ENCODE measurements at regions not wholly inside any gene's neighbourhood (a gene's known extent, or its start where the extent isn't known, plus 50 kb on each side); places are given as distances from the start of the nearest gene placed in this dataset.

DNA sequence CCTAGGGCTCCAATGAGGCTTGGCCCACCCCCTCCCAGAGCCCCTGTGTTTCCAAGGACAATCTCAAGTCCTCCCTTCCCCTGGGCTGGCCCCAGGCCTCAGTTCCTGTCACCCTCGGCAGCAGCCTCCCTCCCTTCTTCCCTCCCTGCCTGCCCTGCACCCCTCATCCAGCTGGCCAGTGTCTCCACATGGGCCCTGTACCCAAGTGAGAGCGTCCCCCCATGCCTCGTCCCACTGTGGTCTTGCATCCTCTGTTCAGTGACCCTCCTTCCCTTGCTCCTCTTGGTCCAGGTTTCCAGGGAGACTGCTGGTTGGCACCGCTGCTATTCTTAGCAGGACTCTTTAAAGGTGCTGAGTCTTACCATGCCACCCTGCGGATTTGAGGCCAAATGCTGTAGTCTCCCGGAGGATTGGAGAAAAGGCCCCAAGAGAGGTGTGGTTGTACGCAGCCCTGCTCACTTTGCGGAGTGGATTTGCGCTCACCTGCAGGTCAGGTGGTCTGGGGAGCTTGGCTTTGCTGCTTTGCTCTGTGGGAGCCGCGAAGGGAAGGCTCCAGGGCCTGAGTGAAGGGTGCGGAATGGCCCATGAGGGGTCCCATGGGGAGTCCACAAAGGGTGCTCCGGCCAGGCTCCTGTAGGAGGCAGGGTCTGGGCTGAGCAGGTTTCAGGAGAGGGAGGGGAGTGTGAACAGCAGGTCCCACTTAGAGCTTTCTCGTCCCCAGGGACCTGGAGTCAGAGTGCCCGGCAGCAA is 519.2 kb downstream of the TCERG1L start:
- TF ChIP-seq POLR2A (IDR thresholded peaks at IDR 0.05) (no peak), CTCF (IDR thresholded peaks at IDR 0.05) (no peak), POLR2AphosphoS5 (IDR thresholded peaks at IDR 0.05) (no peak)
- peaks cover 0 to 35% of the 10 kb centered on the region in 2 donors for H3K27me3 ChIP-seq
- intact Hi-C loops (cut with DNase I; ENCODE audit: low total_unique reads), result loop anchor here (10.0 kb wide), 1 partner anchor 977 kb away; no protein-coding TSS in a partner anchor

GRCh38 chr10:130795819-130796218 is 515.7 kb downstream of the TCERG1L start:
- Histone ChIP-seq H3K36me3 (no peaks in the 10 kb centered on the region), H3K27me3 (peaks cover 0 to 45% of the 10 kb centered on the region in 2 donors), H3K4me3 (no peak overlapping the region), H3K27ac (no peak overlapping the region), H3K4me1 (no peaks in the 10 kb centered on the region), H3K9me3 (no peaks in the 10 kb centered on the region)
- no peak for TF ChIP-seq POLR2AphosphoS5 (IDR thresholded peaks at IDR 0.05)
- no peak for TF ChIP-seq POLR2A (IDR thresholded peaks at IDR 0.05)
- TF ChIP-seq CTCF (IDR thresholded peaks at IDR 0.05), result no peak
- no peak for DNase-seq (ENCODE audit: low spot score in 2 of 2)
- intact Hi-C loops (cut with DNase I; ENCODE audit: low total_unique reads), result loop anchor here (10.0 kb wide), 1 partner anchor 981 kb away; no protein-coding TSS in a partner anchor

More for the DNA sequence above, 519.2 kb downstream of the TCERG1L start:
- Histone ChIP-seq H3K9me3 (no peaks in the 10 kb centered on the region), H3K36me3 (no peaks in the 10 kb centered on the region), H3K27ac (no peak overlapping the region), H3K4me3 (no peak overlapping the region), H3K4me1 (no peaks in the 10 kb centered on the region)
- DNase-seq (ENCODE audit: low spot score in 2 of 2), result no peak

DNA sequence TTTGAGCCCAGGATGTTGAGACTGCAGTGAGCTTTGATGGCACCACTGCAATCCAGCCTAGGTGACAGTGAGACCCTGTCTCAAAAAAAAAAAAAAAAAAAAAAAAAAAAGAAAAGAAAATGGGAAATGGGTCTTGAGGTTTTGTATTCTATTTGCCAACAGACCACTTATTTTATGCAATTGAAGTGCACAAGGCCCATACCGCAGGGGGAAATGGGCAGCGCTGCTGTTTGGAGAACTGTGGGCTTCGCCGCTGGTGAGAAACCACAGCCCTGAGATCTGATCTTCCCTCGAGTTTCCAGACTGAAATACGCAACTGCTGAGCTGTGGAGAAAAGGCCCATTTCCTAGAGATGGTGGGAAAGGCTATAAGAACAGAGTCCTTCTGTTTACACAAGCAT is 512.0 kb downstream of the TCERG1L start:
- DNase-seq (ENCODE audit: low spot score in 2 of 2), result no peak
- Histone ChIP-seq H3K36me3 (no peaks in the 10 kb centered on the region), H3K4me3 (no peak overlapping the region), H3K4me1 (no peaks in the 10 kb centered on the region), H3K9me3 (peaks cover 0 to 10% of the 10 kb centered on the region in 2 donors), H3K27ac (no peak overlapping the region), H3K27me3 (peaks cover 0 to 31% of the 10 kb centered on the region in 2 donors)
- TF ChIP-seq POLR2A (IDR thresholded peaks at IDR 0.05), result no peak
- no peak for TF ChIP-seq POLR2AphosphoS5 (IDR thresholded peaks at IDR 0.05)
- no peak for TF ChIP-seq CTCF (IDR thresholded peaks at IDR 0.05)
- intact Hi-C loops (cut with DNase I; ENCODE audit: low total_unique reads), result loop anchor here (10.0 kb wide), 1 partner anchor 985 kb away; no protein-coding TSS in a partner anchor

- H3K4me1 ChIP-seq, result no peaks in the 10 kb centered on the region
- no peaks in the 10 kb centered on the region for H3K36me3 ChIP-seq
- no peak for DNase-seq (ENCODE audit: low spot score in 2 of 2)
- H3K27ac ChIP-seq, result no peak overlapping the region
- intact Hi-C loops (cut with DNase I; ENCODE audit: low total_unique reads), result no loop called here
- peaks cover 0 to 29% of the 10 kb centered on the region in 2 donors for H3K27me3 ChIP-seq
- no peak overlapping the region for H3K4me3 ChIP-seq
- TF ChIP-seq POLR2AphosphoS5 (IDR thresholded peaks at IDR 0.05) (no peak), POLR2A (IDR thresholded peaks at IDR 0.05) (no peak), CTCF (IDR thresholded peaks at IDR 0.05) (no peak)
- H3K9me3 ChIP-seq, result peaks cover 0 to 10% of the 10 kb centered on the region in 2 donors
Measured at GRCh38 chr10:130800281-130800680, 511.2 kb downstream of the TCERG1L start.

GRCh38 chr10:130801276-130801675 is 510.2 kb downstream of the TCERG1L start:
- peaks cover 0 to 10% of the 10 kb centered on the region in 2 donors for H3K9me3 ChIP-seq
- H3K4me3 ChIP-seq, result no peak overlapping the region
- intact Hi-C loops (cut with DNase I; ENCODE audit: low total_unique reads), result no loop called here
- H3K36me3 ChIP-seq, result no peaks in the 10 kb centered on the region
- peak in 1 of 2 donors; percentile 22 for DNase-seq (ENCODE audit: low spot score in 2 of 2)
- H3K27ac ChIP-seq, result no peak overlapping the region
- no peaks in the 10 kb centered on the region for H3K4me1 ChIP-seq
- TF ChIP-seq POLR2AphosphoS5 (IDR thresholded peaks at IDR 0.05), result no peak
- no peak for TF ChIP-seq CTCF (IDR thresholded peaks at IDR 0.05)
- TF ChIP-seq POLR2A (IDR thresholded peaks at IDR 0.05), result no peak
- H3K27me3 ChIP-seq, result peaks cover 0 to 27% of the 10 kb centered on the region in 2 donors
